Body of pancreas (tissue), 4 donors: ENCODE measurements at regions not wholly inside any gene's neighbourhood (a gene's known extent, or its start where the extent isn't known, plus 50 kb on each side); places are given as distances from the start of the nearest gene placed in this dataset.

Experiments
- ATAC-seq: fragments of 150-250 bp; one replicate; pipeline ENCODE4 v1.9.1; 2016
- DNase-seq, 4 donors: peaks; one replicate each; pipeline ENCODE4 v3.0.0-alpha.2; 2019
- H3K27ac ChIP-seq, 4 donors: fragments of 200-600 bp; sonication (generic); 1 replicate in 3 of 4; 2 replicates in 1 of 4; pipeline versions ENCODE4 v1.5.1 to v1.6.1; 2016 to 2019; ENCODE audit warnings: mild to moderate bottlenecking in 1 of 4, mixed read lengths in 1 of 4, moderate library complexity in 1 of 4
- H3K27me3 ChIP-seq, 2 donors: fragments of 200-600 bp; sonication (generic); one replicate each; pipeline ENCODE4 v1.6.0; 2016; ENCODE audit warnings: mild to moderate bottlenecking in 1 of 2
- H3K36me3 ChIP-seq, 2 donors: fragments of 200-600 bp; sonication (generic); replicated peaks in 1 of 2; 2 replicates each; pipeline ENCODE4 v1.5.1; 2016; ENCODE audit warnings: low read depth in 2 of 2; ENCODE audit not compliant: insufficient read depth in 1 of 2
- H3K4me1 ChIP-seq: fragments of 200-600 bp; sonication (generic); one replicate; pipeline ENCODE4 v1.6.0; 2016
- H3K4me3 ChIP-seq, 2 donors: fragments of 200-600 bp; sonication (generic); 1 replicate in 1 of 2; 2 replicates in 1 of 2; pipeline ENCODE4 v1.5.1; 2016 to 2019
- H3K9me3 ChIP-seq, 3 donors: fragments of 200-600 bp; sonication (generic); 1 replicate in 2 of 3; 2 replicates in 1 of 3; pipeline ENCODE4 v1.5.1; 2016
- CTCF ChIP-seq, 7 experiments: fragments of 450-650 bp in 4 of 7; fragments of 200-600 bp in 3 of 7; sonication (generic) in 3 of 7; IDR thresholded peaks; one replicate each; pipeline ENCODE4 v1.5.1; 2016 to 2019; ENCODE audit warnings: antibody characterized with exemption in 7 of 7
- POLR2A ChIP-seq, 3 donors: fragments of 450-650 bp; IDR thresholded peaks; one replicate each; pipeline ENCODE4 v1.6.1; 2016; ENCODE audit warnings: antibody characterized with exemption in 3 of 3, mild to moderate bottlenecking in 2 of 3
- WGBS, 2 donors: methylation state at CpG; one replicate each; pipeline ENCODE4 v1.1.5; 2017; 5-methylcytosine and 5-hydroxymethylcytosine counted together
- intact Hi-C: fragments of 100-400 bp; cut with DNase I; formaldehyde crosslinking; loops from one replicate; pipeline ENCODE4 v1.15.1; 2023

GRCh38 chr2:39875182-39875913 lies 96.3 kb upstream of the THUMPD2 start:
- no peaks in the 10 kb centered on the region for H3K9me3 ChIP-seq
- TF ChIP-seq POLR2A (IDR thresholded peaks at IDR 0.05): no peak
- TF ChIP-seq CTCF (IDR thresholded peaks at IDR 0.05): no peak
- H3K4me3 ChIP-seq: no peak overlapping the region
- no peak overlapping the region for H3K27ac ChIP-seq
- DNase-seq (peak in 1 of 4 donors; percentile 5), ATAC-seq (no peak)
- 73 to 79% methylated on average over 5 of the region's 5 CpGs for WGBS, 2 donors
- H3K27me3 ChIP-seq: no peaks in the 10 kb centered on the region
- H3K36me3 ChIP-seq: no peaks in the 10 kb centered on the region
- intact Hi-C loops: no loop called here
- H3K4me1 ChIP-seq: no peaks in the 10 kb centered on the region

GRCh38 chr2:39874236-39874635 lies 95.2 kb upstream of the THUMPD2 start:
- no peak for ATAC-seq
- intact Hi-C loops: no loop called here
- WGBS, 2 donors: 59 to 81% methylated on average over 4 of the region's 4 CpGs

GRCh38 chr2:39873586-39873985 lies 94.5 kb upstream of the THUMPD2 start:
- no peaks in the 10 kb centered on the region for H3K9me3 ChIP-seq
- no peaks in the 10 kb centered on the region for H3K27me3 ChIP-seq
- H3K4me3 ChIP-seq: no peak overlapping the region
- 77 to 81% methylated on average over 3 of the region's 3 CpGs for WGBS, 2 donors
- ATAC-seq (no peak), DNase-seq (no peak)
- no peaks in the 10 kb centered on the region for H3K36me3 ChIP-seq
- no peaks in the 10 kb centered on the region for H3K4me1 ChIP-seq
- H3K27ac ChIP-seq: no peak overlapping the region
- TF ChIP-seq POLR2A (IDR thresholded peaks at IDR 0.05) (no peak), CTCF (IDR thresholded peaks at IDR 0.05) (no peak)
- intact Hi-C loops: no loop called here

More at GRCh38 chr2:39874236-39874635, 95.2 kb upstream of the THUMPD2 start:
- no peaks in the 10 kb centered on the region for H3K36me3 ChIP-seq
- H3K4me1 ChIP-seq: no peaks in the 10 kb centered on the region
- DNase-seq: no peak
- no peak overlapping the region for H3K4me3 ChIP-seq
- no peaks in the 10 kb centered on the region for H3K9me3 ChIP-seq
- TF ChIP-seq CTCF (IDR thresholded peaks at IDR 0.05) (no peak), POLR2A (IDR thresholded peaks at IDR 0.05) (no peak)
- no peaks in the 10 kb centered on the region for H3K27me3 ChIP-seq
- H3K27ac ChIP-seq: no peak overlapping the region

DNA sequence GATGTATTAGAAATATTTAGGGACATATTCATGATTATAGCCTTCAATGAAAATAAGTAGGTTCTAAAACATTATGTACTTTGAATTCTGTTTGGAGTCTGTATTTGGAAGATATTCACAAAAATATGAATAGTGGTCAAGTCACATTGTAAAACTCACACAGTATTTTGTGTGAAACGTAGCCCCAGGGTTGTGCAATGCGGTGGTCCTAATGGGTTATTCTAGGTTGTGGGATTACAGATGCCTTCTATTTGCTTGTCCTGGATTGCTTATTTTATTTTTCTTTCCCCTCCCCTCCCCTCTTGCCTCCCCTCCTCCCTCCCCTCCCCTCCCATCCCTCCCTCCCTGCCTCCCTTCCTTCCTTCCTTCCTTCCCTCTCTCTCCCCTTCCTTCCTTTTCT lies 93.7 kb upstream of the THUMPD2 start:
- DNase-seq: no peak
- intact Hi-C loops: no loop called here
- Histone ChIP-seq H3K27ac (no peak overlapping the region), H3K9me3 (no peaks in the 10 kb centered on the region), H3K4me1 (no peaks in the 10 kb centered on the region), H3K27me3 (no peaks in the 10 kb centered on the region), H3K4me3 (no peak overlapping the region), H3K36me3 (no peaks in the 10 kb centered on the region)
- TF ChIP-seq POLR2A (IDR thresholded peaks at IDR 0.05) (no peak), CTCF (IDR thresholded peaks at IDR 0.05) (no peak)
- ATAC-seq: no peak
- WGBS, 2 donors: 75 to 88% methylated on average over 2 of the region's 2 CpGs

DNA sequence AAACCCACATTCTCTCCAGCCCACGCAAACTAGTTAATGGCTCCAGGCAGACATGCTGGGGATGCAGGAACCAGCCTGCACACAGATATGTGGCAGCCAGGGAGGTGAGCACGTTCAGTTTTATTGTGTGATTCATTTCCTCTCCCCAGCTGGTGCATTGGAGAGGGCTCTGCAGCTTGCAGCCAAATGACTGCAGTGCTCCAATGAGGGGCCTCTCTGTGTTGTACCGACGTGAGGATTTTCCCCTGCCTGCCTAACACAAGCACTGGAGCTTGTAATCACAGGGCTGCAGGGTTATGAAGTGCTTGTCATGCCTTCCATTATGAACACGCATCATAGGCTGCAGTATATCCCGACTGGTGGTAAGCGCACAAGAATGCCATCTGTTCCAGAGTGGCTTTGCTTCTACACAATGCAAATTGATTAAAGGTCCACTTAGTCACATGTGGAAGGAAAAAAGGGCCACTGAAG lies 92.3 kb upstream of the THUMPD2 start:
- TF ChIP-seq CTCF (IDR thresholded peaks at IDR 0.05) (no peak), POLR2A (IDR thresholded peaks at IDR 0.05) (no peak)
- H3K9me3 ChIP-seq: no peaks in the 10 kb centered on the region
- no peak overlapping the region for H3K27ac ChIP-seq
- WGBS, 2 donors: 49 to 65% methylated on average over 7 of the region's 7 CpGs
- intact Hi-C loops: no loop called here
- no peak overlapping the region for H3K4me3 ChIP-seq
- no peaks in the 10 kb centered on the region for H3K4me1 ChIP-seq
- H3K27me3 ChIP-seq: no peaks in the 10 kb centered on the region
- H3K36me3 ChIP-seq: no peaks in the 10 kb centered on the region
- ATAC-seq (no peak), DNase-seq (no peak)
